K562 (cell line): ENCODE measurements at regions not wholly inside any gene's neighbourhood (a gene's known extent, or its start where the extent isn't known, plus 50 kb on each side); places are given as distances from the start of the nearest gene placed in this dataset.

ENCODE experiments used
- ATAC-seq: fragments of 200-7000 bp; cut with Tn5 transposase; 3 replicates; pipeline ENCODE4 v1.9.1; 2020; ENCODE audit warnings: moderate library complexity
- BruUV-seq: library from RNA; stranded (reverse); fragments of 400-500 nt; replicated peaks from 2 replicates; lab custom pipeline; 2021; lab: Mats Ljungman, UMichigan
- CTCF ChIA-PET: fragments of 300-600 bp; formaldehyde crosslinking; extraction: SDS; loops from one replicate; lab custom pipeline; 2021; ENCODE audit warnings: low intra/inter-chr PET ratio; lab: Yijun Ruan, JAX
- POLR2A ChIA-PET: fragments of 300-600, 350-650 bp; sonication (Branson Sonifier 250); formaldehyde crosslinking; extraction: SDS; loops from one replicate; lab custom pipeline; 2021; ENCODE audit warnings: antibody characterized with exemption, inconsistent platforms; lab: Yijun Ruan, JAX
- DNase-seq, 4 experiments: peaks; one replicate each; pipeline versions ENCODE4 v3.0.0 to v3.0.0-alpha.2; 2011 to 2018; ENCODE audit warnings: low spot score in 3 of 4, mixed read lengths in 3 of 4; ENCODE audit errors: extremely low read depth in 1 of 4
- FAIRE-seq: peaks from 2 replicates; lab custom pipeline; 2011; peaks lifted over from hg19 to GRCh38; lab: Jason Lieb, UNC
- H2AFZ ChIP-seq: 2 replicates; pipeline ENCODE4 v1.6.0; 2011; ENCODE audit warnings: low read depth, low read length, control low read depth, inconsistent platforms
- H3K27ac ChIP-seq: fragments of 200-600 bp; 3 replicates; pipeline ENCODE4 v1.8.0; 2011; ENCODE audit warnings: low read depth, mild to moderate bottlenecking, control low read depth, inconsistent platforms, low read length, moderate library complexity, mixed read lengths; ENCODE audit errors: extremely low read depth
- H3K27me3 ChIP-seq, 2 experiments: fragments of 300-600 bp in 1 of 2; 2 replicates in 1 of 2; 3 replicates in 1 of 2; pipeline versions ENCODE4 v1.6.0 to v1.8.0; 2011; ENCODE audit warnings: inconsistent platforms in 2 of 2, low read length in 2 of 2, mild to moderate bottlenecking in 1 of 2, mixed read lengths in 1 of 2, moderate library complexity in 1 of 2; ENCODE audit not compliant: control insufficient read depth in 2 of 2, insufficient read depth in 2 of 2
- H3K36me3 ChIP-seq: fragments of 300-600 bp; 3 replicates; pipeline ENCODE4 v1.8.0; 2011; ENCODE audit warnings: mild to moderate bottlenecking, low read length, inconsistent platforms; ENCODE audit not compliant: control insufficient read depth, insufficient read depth
- H3K4me1 ChIP-seq, 2 experiments: fragments of 200-600 bp in 1 of 2; replicated peaks in 1 of 2; 2 replicates in 1 of 2; 3 replicates in 1 of 2; pipeline versions ENCODE4 v1.5.1 to v1.8.0; 2011; ENCODE audit warnings: inconsistent platforms in 2 of 2, low read length in 2 of 2, mild to moderate bottlenecking in 1 of 2, mixed read lengths in 1 of 2, moderate library complexity in 1 of 2; ENCODE audit not compliant: control insufficient read depth in 2 of 2, insufficient read depth in 2 of 2
- H3K4me2 ChIP-seq: 2 replicates; pipeline ENCODE4 v1.6.1; 2011; ENCODE audit warnings: low read length, control low read depth, inconsistent platforms, mixed read lengths; ENCODE audit not compliant: insufficient read depth
- H3K4me3 ChIP-seq: fragments of 200-600 bp; sonication (generic), shearing (Covaris generic); 2 replicates; pipeline ENCODE4 v1.5.1; 2016; ENCODE audit warnings: control low read depth, inconsistent platforms
- H3K79me2 ChIP-seq: fragments of 200-600 bp; 3 replicates; pipeline ENCODE4 v1.8.0; 2011; ENCODE audit warnings: low read length, inconsistent platforms; ENCODE audit not compliant: control insufficient read depth, insufficient read depth
- H3K9ac ChIP-seq, 2 experiments: 2 replicates each; pipeline versions ENCODE4 v1.6.0 to v1.6.1; 2011; ENCODE audit warnings: low read depth in 2 of 2, low read length in 2 of 2, control low read depth in 1 of 2, inconsistent platforms in 1 of 2, mild to moderate bottlenecking in 1 of 2, mixed read lengths in 1 of 2; ENCODE audit not compliant: insufficient read depth in 1 of 2
- H3K9me1 ChIP-seq: one replicate; pipeline ENCODE4 v1.6.0; 2011; ENCODE audit warnings: inconsistent platforms, mild to moderate bottlenecking, low read length, moderate library complexity; ENCODE audit not compliant: control insufficient read depth, insufficient read depth
- H3K9me3 ChIP-seq: replicated peaks from 2 replicates; pipeline ENCODE4 v1.5.1; 2011; ENCODE audit warnings: low read depth, low read length, inconsistent platforms; ENCODE audit not compliant: control insufficient read depth, insufficient read depth
- H4K20me1 ChIP-seq: replicated peaks from 2 replicates; pipeline ENCODE4 v1.6.1; 2011; ENCODE audit warnings: low read length, inconsistent platforms, mixed read lengths; ENCODE audit not compliant: control insufficient read depth, insufficient read depth
- BCL6 ChIP-seq: fragments of 250-450 bp; sonication (Bioruptor Pico); IDR thresholded peaks from 2 replicates; pipeline ENCODE4 v1.4.0; 2020
- BCOR ChIP-seq: fragments of 450-650 bp; IDR thresholded peaks from 2 replicates; pipeline ENCODE4 v1.6.1; 2016
- MYNN ChIP-seq, 2 experiments: sonication (generic); formaldehyde crosslinking in 1 of 2; IDR thresholded peaks; 2 replicates each; pipeline versions ENCODE4 v1.5.0 to v1.6.1; 2016 to 2020; ENCODE audit warnings: antibody characterized with exemption in 1 of 2, missing genetic modification reagents in 1 of 2
- NKRF ChIP-seq: fragments of 450-650 bp; IDR thresholded peaks from 2 replicates; pipeline ENCODE4 v1.6.1; 2016; ENCODE audit warnings: borderline replicate concordance
- NR2C1 ChIP-seq, 2 experiments: fragments of 450-650 bp; IDR thresholded peaks; 2 replicates each; pipeline ENCODE4 v1.6.1; 2017; ENCODE audit warnings: mild to moderate bottlenecking in 2 of 2, antibody characterized with exemption in 1 of 2, inconsistent platforms in 1 of 2, missing compliant biosample characterization in 1 of 2, missing genetic modification characterization in 1 of 2
- PHB ChIP-seq: fragments of 250-450 bp; sonication (Bioruptor Pico); IDR thresholded peaks from 2 replicates; pipeline ENCODE4 v1.5.0; 2021
- POLR3A ChIP-seq: IDR thresholded peaks from 2 replicates; pipeline ENCODE4 v1.6.1; 2011; ENCODE audit warnings: borderline replicate concordance, mild to moderate bottlenecking, moderate library complexity; ENCODE audit not compliant: insufficient read length, insufficient read depth; ENCODE audit errors: extremely low read depth
- SRSF3 ChIP-seq: fragments of 200-400 bp; formaldehyde crosslinking; IDR thresholded peaks from 2 replicates; pipeline ENCODE4 v1.6.1; 2016; ENCODE audit warnings: mild to moderate bottlenecking, low read length, moderate library complexity; ENCODE audit not compliant: insufficient read depth
- TSC22D4 ChIP-seq: fragments of 450-650 bp; IDR thresholded peaks from 2 replicates; pipeline ENCODE4 v1.6.1; 2016; ENCODE audit warnings: missing genetic modification characterization, missing biosample characterization, control low read depth
- ZBTB43 ChIP-seq: sonication (generic); formaldehyde crosslinking; IDR thresholded peaks from 2 replicates; pipeline ENCODE4 v1.8.0; 2023; ENCODE audit warnings: mild to moderate bottlenecking, missing genetic modification reagents
- ZNF165 ChIP-seq: fragments of 250-450 bp; sonication (Bioruptor Pico); IDR thresholded peaks from 2 replicates; pipeline ENCODE4 v1.4.0; 2020; ENCODE audit warnings: borderline replicate concordance
- ZNF41 ChIP-seq: fragments of 250-450 bp; sonication (Bioruptor Pico); conservative IDR thresholded peaks from 2 replicates; pipeline ENCODE4 v1.4.0; 2020; ENCODE audit warnings: mild to moderate bottlenecking
- ZNF431 ChIP-seq: sonication (generic); formaldehyde crosslinking; IDR thresholded peaks from 2 replicates; pipeline ENCODE4 v1.8.0; 2022; ENCODE audit warnings: mild to moderate bottlenecking, missing genetic modification reagents
- ZNF586 ChIP-seq: fragments of 450-650 bp; formaldehyde crosslinking; conservative IDR thresholded peaks from 2 replicates; pipeline ENCODE4 v1.4.0; 2020; ENCODE audit warnings: mild to moderate bottlenecking, moderate library complexity
- ZNF699 ChIP-seq: fragments of 250-450 bp; sonication (Bioruptor Pico); IDR thresholded peaks from 2 replicates; pipeline ENCODE4 v1.8.0; 2021; ENCODE audit warnings: mild to moderate bottlenecking, moderate library complexity; ENCODE audit not compliant: insufficient replicate concordance
- ZNF780A ChIP-seq: fragments of 250-450 bp; sonication (Bioruptor Pico); IDR thresholded peaks from 2 replicates; pipeline ENCODE4 v1.5.0; 2021; ENCODE audit warnings: mild to moderate bottlenecking
- WGBS: fragments of 100-300 bp; shearing (Covaris generic); methylation state at CpG from one replicate; pipeline ENCODE4 v1.1.6; 2016; ENCODE audit warnings: low coverage, mixed read lengths; ENCODE audit not compliant: insufficient coverage; ENCODE audit errors: missing lambda C conversion rate; 5-methylcytosine and 5-hydroxymethylcytosine counted together
- in situ Hi-C: fragments of 300-500 bp; cut with MboI; formaldehyde crosslinking; loops from 4 replicates; pipeline ENCODE4 v1.15.0; 2018; ENCODE audit warnings: inconsistent platforms, mixed read lengths
- intact Hi-C: fragments of 100-400 bp; cut with micrococcal nuclease; formaldehyde crosslinking; loops from 2 replicates; pipeline ENCODE4 v1.14.2; 2022
- TF ChIP-seq, protein P1 (sequence below): fragments of 250-450 bp; sonication (Bioruptor Pico); IDR thresholded peaks from 2 replicates; pipeline ENCODE4 v1.4.0; 2020; ENCODE audit warnings: mild to moderate bottlenecking, moderate library complexity
- TF ChIP-seq, protein P2 (sequence below): fragments of 450-650 bp; formaldehyde crosslinking; conservative IDR thresholded peaks from 2 replicates; pipeline ENCODE4 v1.4.0; 2022; ENCODE audit warnings: mild to moderate bottlenecking, missing genetic modification characterization

DNA sequence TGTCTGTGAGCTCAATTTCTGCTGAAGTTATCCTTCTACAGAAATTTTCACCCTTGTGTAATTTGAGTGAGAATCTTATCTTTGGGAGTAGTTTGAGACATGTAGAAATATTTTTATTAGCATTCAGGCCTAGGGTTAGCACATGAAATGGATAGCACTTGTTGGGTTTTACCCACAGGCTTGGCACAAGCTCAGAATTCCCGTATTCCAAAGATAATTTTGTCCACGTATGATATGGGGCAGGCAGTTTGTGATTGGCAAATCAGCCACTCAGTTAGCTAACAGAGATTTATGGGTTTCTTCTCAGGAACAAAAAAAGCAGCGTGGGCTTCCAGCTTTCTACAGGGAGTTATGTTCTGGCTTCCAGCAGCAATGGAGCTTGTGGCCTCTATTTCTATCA is 117.9 kb upstream of the DCAF8L1 start:
- FAIRE-seq, result no peak
- H3K36me3 ChIP-seq, result no peaks in the 10 kb centered on the region
- no peak overlapping the region for H2AFZ ChIP-seq
- TF ChIP-seq BCL6 (CRISPR knock-in tag), result no peak
- TF ChIP-seq POLR3A, result no peak
- TF ChIP-seq ZBTB43 (CRISPR knock-in tag), result no peak
- TF ChIP-seq ZNF41 (CRISPR knock-in tag), result no peak
- no peak for TF ChIP-seq NKRF
- TF ChIP-seq MYNN (IDR thresholded peaks at IDR 0.05), result no peak
- no peak for TF ChIP-seq MYNN (CRISPR knock-in tag; IDR thresholded peaks at IDR 0.05)
- no peak for TF ChIP-seq BCOR
- TF ChIP-seq ZNF699, result no peak
- TF ChIP-seq, protein P1, sequence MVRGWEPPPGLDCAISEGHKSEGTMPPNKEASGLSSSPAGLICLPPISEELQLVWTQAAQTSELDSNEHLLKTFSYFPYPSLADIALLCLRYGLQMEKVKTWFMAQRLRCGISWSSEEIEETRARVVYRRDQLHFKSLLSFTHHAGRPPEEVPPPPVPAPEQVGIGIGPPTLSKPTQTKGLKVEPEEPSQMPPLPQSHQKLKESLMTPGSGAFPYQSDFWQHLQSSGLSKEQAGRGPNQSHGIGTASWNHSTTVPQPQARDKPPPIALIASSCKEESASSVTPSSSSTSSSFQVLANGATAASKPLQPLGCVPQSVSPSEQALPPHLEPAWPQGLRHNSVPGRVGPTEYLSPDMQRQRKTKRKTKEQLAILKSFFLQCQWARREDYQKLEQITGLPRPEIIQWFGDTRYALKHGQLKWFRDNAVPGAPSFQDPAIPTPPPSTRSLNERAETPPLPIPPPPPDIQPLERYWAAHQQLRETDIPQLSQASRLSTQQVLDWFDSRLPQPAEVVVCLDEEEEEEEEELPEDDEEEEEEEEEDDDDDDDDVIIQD (CRISPR knock-in tag), result no peak
- TF ChIP-seq TSC22D4 (tag), result no peak
- no peak for TF ChIP-seq SRSF3
- no peak for TF ChIP-seq ZNF165 (CRISPR knock-in tag)
- TF ChIP-seq ZNF431, result no peak
- TF ChIP-seq ZNF586 (CRISPR knock-in tag), result no peak
- no peak for TF ChIP-seq PHB
- TF ChIP-seq ZNF780A (CRISPR knock-in tag), result no peak
- TF ChIP-seq, protein P2, sequence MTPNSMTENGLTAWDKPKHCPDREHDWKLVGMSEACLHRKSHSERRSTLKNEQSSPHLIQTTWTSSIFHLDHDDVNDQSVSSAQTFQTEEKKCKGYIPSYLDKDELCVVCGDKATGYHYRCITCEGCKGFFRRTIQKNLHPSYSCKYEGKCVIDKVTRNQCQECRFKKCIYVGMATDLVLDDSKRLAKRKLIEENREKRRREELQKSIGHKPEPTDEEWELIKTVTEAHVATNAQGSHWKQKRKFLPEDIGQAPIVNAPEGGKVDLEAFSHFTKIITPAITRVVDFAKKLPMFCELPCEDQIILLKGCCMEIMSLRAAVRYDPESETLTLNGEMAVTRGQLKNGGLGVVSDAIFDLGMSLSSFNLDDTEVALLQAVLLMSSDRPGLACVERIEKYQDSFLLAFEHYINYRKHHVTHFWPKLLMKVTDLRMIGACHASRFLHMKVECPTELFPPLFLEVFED (CRISPR knock-in tag), result no peak
- TF ChIP-seq NR2C1 (IDR thresholded peaks at IDR 0.05), result no peak
- no peak for TF ChIP-seq NR2C1 (tag; IDR thresholded peaks at IDR 0.05)

More for the DNA sequence above, 117.9 kb upstream of the DCAF8L1 start:
- WGBS, result 7% methylated on average over 3 of the region's 3 CpGs
- no peaks in the 10 kb centered on the region for H4K20me1 ChIP-seq
- no peak overlapping the region for H3K4me2 ChIP-seq
- no peaks in the 10 kb centered on the region for H3K9me3 ChIP-seq
- no peaks in the 10 kb centered on the region for H3K79me2 ChIP-seq
- H3K4me3 ChIP-seq, result no peak overlapping the region
- no peaks in the 10 kb centered on the region for H3K4me1 ChIP-seq
- no TSS peak for BruUV-seq
- no peaks in the 10 kb centered on the region for H3K9me1 ChIP-seq
- no peaks in the 10 kb centered on the region for H3K27me3 ChIP-seq
- CTCF ChIA-PET, result no interaction called here
- intact Hi-C loops (no loop called here), in situ Hi-C loops (no loop called here)
- no peak overlapping the region for H3K27ac ChIP-seq
- DNase-seq (no peak), ATAC-seq (no peak)
- POLR2A ChIA-PET, result no interaction called here
- H3K9ac ChIP-seq, result no peak overlapping the region
